ENCODE measurements at regions not wholly inside any gene's neighbourhood (a gene's known extent, or its start where the extent isn't known, plus 50 kb on each side); places are given as distances from the start of the nearest gene placed in this dataset.
A peak's percentile ranks its signal among the peaks of the same experiment; 100 is the strongest.

GRCh38 chr6:139588076-139588639, 213.7 kb upstream of the CITED2 start:
- no peaks in the 10 kb centered on the region for H3K79me2 ChIP-seq (ENCODE audit: control insufficient read depth, insufficient read depth, low read length)
- no peak overlapping the region for H3K9ac ChIP-seq (ENCODE audit: insufficient read depth in 1 of 2, low read depth in 2 of 2, low read length in 2 of 2)
- no peaks in the 10 kb centered on the region for H3K9me1 ChIP-seq (ENCODE audit: control insufficient read depth, insufficient read depth, low read length)
- peak; percentile 63 for ATAC-seq
- in situ Hi-C loops (cut with MboI): no loop called here
- H2AFZ ChIP-seq (ENCODE audit: low read depth, low read length): peak overlapping the region; percentile 36; the same call in 1 of the 2 replicates
- no peak overlapping the region for H3K4me3 ChIP-seq
- H3K4me1 ChIP-seq (replicated peaks in 1 of 2; ENCODE audit: control insufficient read depth in 2 of 2, insufficient read depth in 2 of 2, low read length in 2 of 2): peaks cover 0 to 31% of the 10 kb centered on the region in 2 experiments; a peak in 3 of 5 replicates
- no peaks in the 10 kb centered on the region for H3K27me3 ChIP-seq (ENCODE audit: control insufficient read depth in 2 of 2, insufficient read depth in 2 of 2, low read length in 2 of 2)
- no TSS peak for BruUV-seq (replicated peaks)
- H4K20me1 ChIP-seq (replicated peaks; ENCODE audit: control insufficient read depth, insufficient read depth, low read length): no peaks in the 10 kb centered on the region
- no peaks in the 10 kb centered on the region for H3K9me3 ChIP-seq (replicated peaks; ENCODE audit: control insufficient read depth, insufficient read depth, low read depth, low read length)
- intact Hi-C loops (cut with micrococcal nuclease): loop anchor here (2.0 to 5.0 kb wide), 3 partner anchors 59 to 216 kb away; partner anchors contain the start of gene CITED2
- 3% methylated on average over 3 of the region's 3 CpGs for WGBS (ENCODE audit: insufficient coverage, low coverage, missing lambda C conversion rate)
- H3K36me3 ChIP-seq (ENCODE audit: control insufficient read depth, insufficient read depth, low read length): no peaks in the 10 kb centered on the region
- CTCF ChIA-PET (ENCODE audit: low intra/inter-chr PET ratio): no interaction called here
- no peak overlapping the region for H3K27ac ChIP-seq (ENCODE audit: extremely low read depth, low read depth, low read length)
- peak; percentile 83 for FAIRE-seq
- peak overlapping the region; percentile 15; the same call in 1 of the 2 replicates for H3K4me2 ChIP-seq (ENCODE audit: insufficient read depth, low read length)
- POLR2A ChIA-PET: interaction anchor here (1.0 to 1.4 kb wide), 4 partner anchors 11 to 214 kb away, joined by 3 to 16 read pairs (median 6); partner anchors contain the start of gene CITED2
- DNase-seq (ENCODE audit: extremely low read depth in 1 of 4, low spot score in 3 of 4): peak; percentile 39 to 83 (median 58)
- TF ChIP-seq MITF (IDR thresholded peaks at IDR 0.05) (no peak), KLF13 (tag; IDR thresholded peaks at IDR 0.05; ENCODE audit: borderline replicate concordance, low read depth) (no peak), TSC22D4 (tag; IDR thresholded peaks at IDR 0.05) (no peak), MCM2 (IDR thresholded peaks at IDR 0.05; ENCODE audit: low read depth) (no peak), DACH1 (IDR thresholded peaks at IDR 0.05; ENCODE audit: partially characterized antibody) (no peak), SMARCA4 (IDR thresholded peaks at IDR 0.05) (peak; percentile 59; the same call in 1 of the 2 replicates), STAT5A (IDR thresholded peaks at IDR 0.05; ENCODE audit: borderline replicate concordance, low read length) (no peak), EP300 (IDR thresholded peaks at IDR 0.05; ENCODE audit: low read length) (peak; percentile 55), ZNF586 (CRISPR knock-in tag; conservative IDR thresholded peaks at IDR 0.05) (no peak), ARID1B (IDR thresholded peaks at IDR 0.05) (peak; percentile 62), SIN3A (IDR thresholded peaks at IDR 0.05; ENCODE audit: borderline replicate concordance in 2 of 2, control insufficient read depth in 1 of 2, low read depth in 2 of 2, low read length in 2 of 2) (no peak), ZBTB26 (CRISPR knock-in tag; IDR thresholded peaks at IDR 0.05) (no peak), JUN (IDR thresholded peaks at IDR 0.05; ENCODE audit: borderline replicate concordance, low read depth, low read length) (no peak), JUN (CRISPR knock-in tag; IDR thresholded peaks at IDR 0.05; ENCODE audit: borderline replicate concordance) (no peak), NR3C1 (CRISPR knock-in tag; IDR thresholded peaks at IDR 0.05) (no peak), HDAC8 (tag; IDR thresholded peaks at IDR 0.05) (no peak), TCFL5 (CRISPR knock-in tag; conservative IDR thresholded peaks at IDR 0.05) (no peak), TARDBP (IDR thresholded peaks at IDR 0.05) (no peak), NRF1 (conservative IDR thresholded peaks at IDR 0.05 in 1 of 2, IDR thresholded peaks at IDR 0.05 in 1 of 2) (no peak), TRIM24 (IDR thresholded peaks at IDR 0.05) (peak in 1 of 2 experiments; percentile 43; a peak in 1 of 4 replicates), ZNF76 (CRISPR knock-in tag; IDR thresholded peaks at IDR 0.05; ENCODE audit: borderline replicate concordance) (no peak), KAT2B (IDR thresholded peaks at IDR 0.05; ENCODE audit: low read depth, low read length) (no peak), ZNF384 (IDR thresholded peaks at IDR 0.05; ENCODE audit: low read depth, low read length) (no peak), ZNF134 (CRISPR knock-in tag; conservative IDR thresholded peaks at IDR 0.05) (peak; percentile 72)

Measured in K562 (cell line).